Endothelial cell of umbilical vein (primary cell): ENCODE measurements at regions not wholly inside any gene's neighbourhood (a gene's known extent, or its start where the extent isn't known, plus 50 kb on each side); places are given as distances from the start of the nearest gene placed in this dataset.

ENCODE experiments used
- BruUV-seq: library from RNA; stranded (reverse); fragments of 400-500 nt; replicated peaks from 2 replicates; lab custom pipeline; 2021; lab: Mats Ljungman, UMichigan
- CTCF ChIA-PET: fragments of 300-600, 350-600 bp; sonication (Branson Sonifier 250); formaldehyde crosslinking; loops from one replicate; lab custom pipeline; 2021; ENCODE audit warnings: antibody characterized with exemption, inconsistent platforms; lab: Charles Lee
- POLR2A ChIA-PET: fragments of 300-600, 350-600 bp; sonication (Branson Sonifier 250); formaldehyde crosslinking; loops from one replicate; lab custom pipeline; 2021; ENCODE audit warnings: antibody characterized with exemption, inconsistent platforms; lab: Charles Lee
- DNase-seq: peaks from one replicate; pipeline ENCODE4 v3.0.0-alpha.2; 2011; ENCODE audit warnings: low read depth, low spot score
- FAIRE-seq: peaks from 2 replicates; lab custom pipeline; 2011; peaks lifted over from hg19 to GRCh38; lab: Jason Lieb, UNC
- H2AFZ ChIP-seq: 2 replicates; pipeline ENCODE4 v1.6.0; 2012; ENCODE audit warnings: low read depth, low read length, control low read depth, inconsistent platforms
- H3K27ac ChIP-seq: 2 replicates; pipeline ENCODE4 v1.5.1; 2011; ENCODE audit warnings: low read depth, mild to moderate bottlenecking, control low read depth, low read length, moderate library complexity; ENCODE audit not compliant: insufficient read depth
- H3K27me3 ChIP-seq, 2 experiments: 2 replicates each; pipeline versions ENCODE4 v1.6.0 to v1.6.1; 2011; ENCODE audit warnings: low read length in 2 of 2, mixed read lengths in 1 of 2; ENCODE audit not compliant: control insufficient read depth in 2 of 2, insufficient read depth in 2 of 2
- H3K36me3 ChIP-seq, 2 experiments: 2 replicates in 1 of 2; 3 replicates in 1 of 2; pipeline ENCODE4 v1.5.1; 2011; ENCODE audit warnings: low read length in 2 of 2, mild to moderate bottlenecking in 1 of 2, moderate library complexity in 1 of 2; ENCODE audit not compliant: control insufficient read depth in 2 of 2, insufficient read depth in 2 of 2; ENCODE audit errors: extremely low read depth in 1 of 2
- H3K4me1 ChIP-seq: 3 replicates; pipeline ENCODE4 v1.5.1; 2011; ENCODE audit warnings: mild to moderate bottlenecking, low read length; ENCODE audit not compliant: control insufficient read depth, insufficient read depth; ENCODE audit errors: extremely low read depth
- H3K4me2 ChIP-seq: 2 replicates; pipeline ENCODE4 v1.6.1; 2011; ENCODE audit warnings: low read length, control low read depth, mixed read lengths; ENCODE audit not compliant: insufficient read depth
- H3K4me3 ChIP-seq, 3 experiments: fragments of 200-600 bp in 1 of 3; sonication (generic), shearing (Covaris generic) in 1 of 3; replicated peaks in 1 of 3; 2 replicates each; pipeline ENCODE4 v1.5.1; 2011 to 2016; ENCODE audit warnings: control low read depth in 3 of 3, low read length in 3 of 3, mild to moderate bottlenecking in 2 of 3, inconsistent platforms in 1 of 3, low read depth in 1 of 3, moderate library complexity in 1 of 3; ENCODE audit not compliant: insufficient read depth in 1 of 3
- H3K79me2 ChIP-seq: 2 replicates; pipeline ENCODE4 v1.6.0; 2012; ENCODE audit warnings: low read length, inconsistent platforms; ENCODE audit not compliant: control insufficient read depth, insufficient read depth
- H3K9ac ChIP-seq: replicated peaks from 2 replicates; pipeline ENCODE3; 2011; ENCODE audit warnings: low read length, control low read depth; ENCODE audit not compliant: insufficient read depth; ENCODE audit errors: extremely low read depth
- H3K9me1 ChIP-seq: replicated peaks from 3 replicates; pipeline ENCODE4 v1.6.0; 2011; ENCODE audit warnings: mild to moderate bottlenecking, low read length; ENCODE audit not compliant: control insufficient read depth, insufficient read depth; ENCODE audit errors: extremely low read depth
- H3K9me3 ChIP-seq: replicated peaks from 2 replicates; pipeline ENCODE4 v1.5.1; 2012; ENCODE audit warnings: low read length, inconsistent platforms; ENCODE audit not compliant: control insufficient read depth, insufficient read depth
- H4K20me1 ChIP-seq: replicated peaks from 2 replicates; pipeline ENCODE3; 2011; ENCODE audit warnings: mild to moderate bottlenecking, low read length; ENCODE audit not compliant: control insufficient read depth, insufficient read depth; ENCODE audit errors: extremely low read depth
- CTCF ChIP-seq, 2 donors: IDR thresholded peaks; 1 replicate in 1 of 2; 2 replicates in 1 of 2; pipeline ENCODE4 v1.5.1; 2011; ENCODE audit warnings: low read length in 2 of 2, mild to moderate bottlenecking in 2 of 2, moderate library complexity in 2 of 2, control low read depth in 1 of 2, inconsistent platforms in 1 of 2, low read depth in 1 of 2; ENCODE audit not compliant: insufficient read depth in 1 of 2; ENCODE audit errors: extremely low read depth in 1 of 2
- EZH2 ChIP-seq: IDR thresholded peaks from 2 replicates; pipeline ENCODE4 v1.6.1; 2012; ENCODE audit warnings: borderline replicate concordance, low read depth, mild to moderate bottlenecking, moderate library complexity, low read length, inconsistent platforms; ENCODE audit not compliant: severe bottlenecking
- FOS ChIP-seq: IDR thresholded peaks from 2 replicates; pipeline ENCODE4 v1.6.1; 2011; ENCODE audit warnings: mild to moderate bottlenecking, low read length, moderate library complexity, borderline replicate concordance; ENCODE audit not compliant: insufficient read depth
- GATA2 ChIP-seq: IDR thresholded peaks from 2 replicates; pipeline ENCODE4 v1.7.0; 2011; ENCODE audit warnings: low read depth, mild to moderate bottlenecking, moderate library complexity, mixed read lengths, low read length; ENCODE audit not compliant: insufficient read length, insufficient read depth
- JUN ChIP-seq: IDR thresholded peaks from 2 replicates; pipeline ENCODE4 v1.6.1; 2011; ENCODE audit warnings: borderline replicate concordance, low read depth; ENCODE audit not compliant: insufficient read length, insufficient read depth
- MAX ChIP-seq: IDR thresholded peaks from 2 replicates; pipeline ENCODE4 v1.6.1; 2011; ENCODE audit not compliant: insufficient read depth, insufficient read length
- MYC ChIP-seq: IDR thresholded peaks from one replicate; pipeline ENCODE4 v1.6.1; 2011; ENCODE audit warnings: mild to moderate bottlenecking, low read depth, low read length
- POLR2A ChIP-seq: IDR thresholded peaks from 2 replicates; pipeline ENCODE4 v1.6.1; 2012; ENCODE audit warnings: low read depth, mild to moderate bottlenecking, control low read depth, low read length
- POLR2AphosphoS5 ChIP-seq: IDR thresholded peaks from 2 replicates; pipeline ENCODE4 v1.6.1; 2012; ENCODE audit warnings: low read depth, mild to moderate bottlenecking, control low read depth, low read length, moderate library complexity; ENCODE audit not compliant: insufficient read depth
- dilution Hi-C: fragments of 300-500 bp; cut with MboI; formaldehyde crosslinking; loops from one replicate; pipeline ENCODE4 v1.15.0; 2019; ENCODE audit warnings: low sequenced_read_pairs; ENCODE audit not compliant: extremely low pct_ligation_motif_present
- intact Hi-C: fragments of 100-400 bp; cut with micrococcal nuclease; formaldehyde crosslinking; loops from one replicate; pipeline ENCODE4 v1.10.0; 2022

GRCh38 chr12:124486346-124486963 is 81.0 kb downstream of the NCOR2 start:
- no peak overlapping the region for H3K9ac ChIP-seq
- no peak for TF ChIP-seq CTCF (IDR thresholded peaks at IDR 0.05; ENCODE audit: extremely low read depth in 1 of 2, insufficient read depth in 1 of 2, low read depth in 1 of 2, low read length in 2 of 2)
- no peak for TF ChIP-seq MAX
- no peak for TF ChIP-seq POLR2AphosphoS5
- no peak for TF ChIP-seq EZH2
- no peak for TF ChIP-seq POLR2A
- no peak for TF ChIP-seq FOS
- TF ChIP-seq GATA2, result no peak
- TF ChIP-seq JUN, result no peak
- TF ChIP-seq MYC, result no peak
- H3K9me1 ChIP-seq, result no peaks in the 10 kb centered on the region
- FAIRE-seq (no peak), DNase-seq (no peak)
- CTCF ChIA-PET, result interaction anchor here (1.0 kb wide), 1 partner anchor 285 kb away, joined by 3 read pairs; no protein-coding TSS in a partner anchor
- no peaks in the 10 kb centered on the region for H4K20me1 ChIP-seq
- H3K4me3 ChIP-seq, result no peak overlapping the region
- H3K4me2 ChIP-seq, result no peak overlapping the region
- H3K79me2 ChIP-seq, result peaks cover 13% of the 10 kb centered on the region
- intact Hi-C loops, result no loop called here
- BruUV-seq, result no TSS peak
- POLR2A ChIA-PET, result no interaction called here
- no peak overlapping the region for H2AFZ ChIP-seq
- no peaks in the 10 kb centered on the region for H3K9me3 ChIP-seq
- dilution Hi-C loops, result no loop called here
- H3K27ac ChIP-seq, result no peak overlapping the region
- peaks cover 3 to 4% of the 10 kb centered on the region in 2 experiments for H3K36me3 ChIP-seq
- no peaks in the 10 kb centered on the region for H3K4me1 ChIP-seq
- H3K27me3 ChIP-seq, result no peaks in the 10 kb centered on the region
